Liver (tissue), 3 donors: ENCODE measurements at regions not wholly inside any gene's neighbourhood (a gene's known extent, or its start where the extent isn't known, plus 50 kb on each side); places are given as distances from the start of the nearest gene placed in this dataset.

Source experiments
- CTCF ChIP-seq: fragments of 150-350 bp; IDR thresholded peaks from 2 replicates; pipeline ENCODE4 v1.5.1; 2017; ENCODE audit warnings: improper control_type of control experiment, low read depth, low read length; ENCODE audit not compliant: missing input control
- GABPA ChIP-seq, 2 donors: IDR thresholded peaks in 1 of 2; conservative IDR thresholded peaks in 1 of 2; 2 replicates each; pipeline ENCODE4 v1.6.1; 2016; ENCODE audit warnings: antibody characterized with exemption in 2 of 2, mild to moderate bottlenecking in 1 of 2, moderate library complexity in 1 of 2
- NR2F2 ChIP-seq: IDR thresholded peaks from 2 replicates; pipeline ENCODE4 v1.6.1; 2016; ENCODE audit warnings: antibody characterized with exemption
- SP1 ChIP-seq: IDR thresholded peaks from 2 replicates; pipeline ENCODE4 v1.6.1; 2018; ENCODE audit warnings: antibody characterized with exemption, mild to moderate bottlenecking
- TAF1 ChIP-seq: conservative IDR thresholded peaks from 2 replicates; pipeline ENCODE4 v1.6.1; 2016; ENCODE audit warnings: antibody characterized with exemption, mild to moderate bottlenecking
- TF ChIP-seq, protein P1 (sequence below): IDR thresholded peaks from 2 replicates; pipeline ENCODE4 v1.6.1; 2016; ENCODE audit warnings: antibody characterized with exemption
- TF ChIP-seq, protein P2 (sequence below): IDR thresholded peaks from 2 replicates; pipeline ENCODE4 v1.6.1; 2016; ENCODE audit warnings: antibody characterized with exemption
- TF ChIP-seq, protein P3 (sequence below): IDR thresholded peaks from 2 replicates; pipeline ENCODE4 v1.6.1; 2016; ENCODE audit warnings: antibody characterized with exemption, mild to moderate bottlenecking
- donor health status: healthy.
- donor health status: healthy.

GRCh38 chrX:22486296-22486695 lies 213.6 kb downstream of the CBLL2 start:
- TF ChIP-seq CTCF (no peak), GABPA (IDR thresholded peaks at IDR 0.05 in 1 of 2, conservative IDR thresholded peaks at IDR 0.05 in 1 of 2) (no peak), TAF1 (no peak), SP1 (no peak), NR2F2 (no peak)
- TF ChIP-seq, protein P1, sequence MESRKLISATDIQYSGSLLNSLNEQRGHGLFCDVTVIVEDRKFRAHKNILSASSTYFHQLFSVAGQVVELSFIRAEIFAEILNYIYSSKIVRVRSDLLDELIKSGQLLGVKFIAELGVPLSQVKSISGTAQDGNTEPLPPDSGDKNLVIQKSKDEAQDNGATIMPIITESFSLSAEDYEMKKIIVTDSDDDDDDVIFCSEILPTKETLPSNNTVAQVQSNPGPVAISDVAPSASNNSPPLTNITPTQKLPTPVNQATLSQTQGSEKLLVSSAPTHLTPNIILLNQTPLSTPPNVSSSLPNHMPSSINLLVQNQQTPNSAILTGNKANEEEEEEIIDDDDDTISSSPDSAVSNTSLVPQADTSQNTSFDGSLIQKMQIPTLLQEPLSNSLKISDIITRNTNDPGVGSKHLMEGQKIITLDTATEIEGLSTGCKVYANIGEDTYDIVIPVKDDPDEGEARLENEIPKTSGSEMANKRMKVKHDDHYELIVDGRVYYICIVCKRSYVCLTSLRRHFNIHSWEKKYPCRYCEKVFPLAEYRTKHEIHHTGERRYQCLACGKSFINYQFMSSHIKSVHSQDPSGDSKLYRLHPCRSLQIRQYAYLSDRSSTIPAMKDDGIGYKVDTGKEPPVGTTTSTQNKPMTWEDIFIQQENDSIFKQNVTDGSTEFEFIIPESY, result no peak
- TF ChIP-seq, protein P2, sequence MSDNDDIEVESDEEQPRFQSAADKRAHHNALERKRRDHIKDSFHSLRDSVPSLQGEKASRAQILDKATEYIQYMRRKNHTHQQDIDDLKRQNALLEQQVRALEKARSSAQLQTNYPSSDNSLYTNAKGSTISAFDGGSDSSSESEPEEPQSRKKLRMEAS, result no peak
- TF ChIP-seq, protein P3, sequence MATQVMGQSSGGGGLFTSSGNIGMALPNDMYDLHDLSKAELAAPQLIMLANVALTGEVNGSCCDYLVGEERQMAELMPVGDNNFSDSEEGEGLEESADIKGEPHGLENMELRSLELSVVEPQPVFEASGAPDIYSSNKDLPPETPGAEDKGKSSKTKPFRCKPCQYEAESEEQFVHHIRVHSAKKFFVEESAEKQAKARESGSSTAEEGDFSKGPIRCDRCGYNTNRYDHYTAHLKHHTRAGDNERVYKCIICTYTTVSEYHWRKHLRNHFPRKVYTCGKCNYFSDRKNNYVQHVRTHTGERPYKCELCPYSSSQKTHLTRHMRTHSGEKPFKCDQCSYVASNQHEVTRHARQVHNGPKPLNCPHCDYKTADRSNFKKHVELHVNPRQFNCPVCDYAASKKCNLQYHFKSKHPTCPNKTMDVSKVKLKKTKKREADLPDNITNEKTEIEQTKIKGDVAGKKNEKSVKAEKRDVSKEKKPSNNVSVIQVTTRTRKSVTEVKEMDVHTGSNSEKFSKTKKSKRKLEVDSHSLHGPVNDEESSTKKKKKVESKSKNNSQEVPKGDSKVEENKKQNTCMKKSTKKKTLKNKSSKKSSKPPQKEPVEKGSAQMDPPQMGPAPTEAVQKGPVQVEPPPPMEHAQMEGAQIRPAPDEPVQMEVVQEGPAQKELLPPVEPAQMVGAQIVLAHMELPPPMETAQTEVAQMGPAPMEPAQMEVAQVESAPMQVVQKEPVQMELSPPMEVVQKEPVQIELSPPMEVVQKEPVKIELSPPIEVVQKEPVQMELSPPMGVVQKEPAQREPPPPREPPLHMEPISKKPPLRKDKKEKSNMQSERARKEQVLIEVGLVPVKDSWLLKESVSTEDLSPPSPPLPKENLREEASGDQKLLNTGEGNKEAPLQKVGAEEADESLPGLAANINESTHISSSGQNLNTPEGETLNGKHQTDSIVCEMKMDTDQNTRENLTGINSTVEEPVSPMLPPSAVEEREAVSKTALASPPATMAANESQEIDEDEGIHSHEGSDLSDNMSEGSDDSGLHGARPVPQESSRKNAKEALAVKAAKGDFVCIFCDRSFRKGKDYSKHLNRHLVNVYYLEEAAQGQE, result no peak
